ENCODE measurements at regions not wholly inside any gene's neighbourhood (a gene's known extent, or its start where the extent isn't known, plus 50 kb on each side); places are given as distances from the start of the nearest gene placed in this dataset.

DNA sequence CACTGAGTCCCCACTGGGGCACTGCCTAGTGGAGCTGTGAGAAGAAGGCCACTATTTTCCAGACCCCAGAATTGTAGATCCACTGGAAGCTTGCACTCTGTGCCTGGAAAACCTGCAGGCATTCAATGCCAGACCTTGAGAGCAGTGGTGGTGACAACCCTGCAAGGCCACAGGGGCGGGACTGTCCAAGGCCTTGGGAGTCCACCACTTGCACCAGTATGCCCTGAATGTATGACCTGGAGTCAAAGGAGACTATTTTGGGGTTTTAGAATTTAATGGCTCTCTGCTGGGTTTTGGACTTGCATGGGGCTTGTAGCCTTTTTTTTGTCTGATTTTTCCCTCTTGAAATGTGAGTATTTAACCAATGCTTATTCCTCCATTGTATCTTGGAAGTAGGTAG lies 145.8 kb downstream of the MSN start:
- Histone ChIP-seq H3K9me3 (ENCODE audit: insufficient read depth, low read length) (no peaks in the 10 kb centered on the region), H3K27ac (ENCODE audit: low read length) (no peak overlapping the region), H4K20me1 (ENCODE audit: insufficient read depth, low read length) (no peaks in the 10 kb centered on the region), H3K4me2 (ENCODE audit: low read length) (no peak overlapping the region), H3K79me2 (ENCODE audit: low read length) (no peaks in the 10 kb centered on the region), H3K4me3 (ENCODE audit: low read length) (no peak overlapping the region), H3K36me3 (replicated peaks; ENCODE audit: low read depth, low read length) (no peaks in the 10 kb centered on the region), H3K27me3 (ENCODE audit: low read depth, low read length) (0 out of 2 replicates have a peak, but pooled peaks cover 2% of the 10 kb centered on the region), H2AFZ (ENCODE audit: low read depth, low read length) (no peak overlapping the region), H3K4me1 (ENCODE audit: low read length) (no peaks in the 10 kb centered on the region), H3K9ac (ENCODE audit: low read length) (no peak overlapping the region)
- TF ChIP-seq CTCF (IDR thresholded peaks at IDR 0.05; ENCODE audit: low read depth, low read length) (no peak), EZH2phosphoT487 (IDR thresholded peaks at IDR 0.05; ENCODE audit: low read depth) (no peak)

GRCh38 chrX:65811558-65812228 lies 144.2 kb downstream of the MSN start:
- Histone ChIP-seq H3K4me3 (ENCODE audit: low read length) (no peak overlapping the region), H4K20me1 (ENCODE audit: insufficient read depth, low read length) (no peaks in the 10 kb centered on the region), H3K4me2 (ENCODE audit: low read length) (no peak overlapping the region), H3K4me1 (ENCODE audit: low read length) (no peaks in the 10 kb centered on the region), H3K36me3 (replicated peaks; ENCODE audit: low read depth, low read length) (no peaks in the 10 kb centered on the region), H3K27ac (ENCODE audit: low read length) (no peak overlapping the region), H3K9me3 (ENCODE audit: insufficient read depth, low read length) (no peaks in the 10 kb centered on the region), H2AFZ (ENCODE audit: low read depth, low read length) (no peak overlapping the region), H3K79me2 (ENCODE audit: low read length) (no peaks in the 10 kb centered on the region), H3K27me3 (ENCODE audit: low read depth, low read length) (no peaks in the 10 kb centered on the region), H3K9ac (ENCODE audit: low read length) (no peak overlapping the region)
- TF ChIP-seq EZH2phosphoT487 (IDR thresholded peaks at IDR 0.05; ENCODE audit: low read depth) (no peak), CTCF (IDR thresholded peaks at IDR 0.05; ENCODE audit: low read depth, low read length) (no peak)
